SK-N-SH (cell line): ENCODE measurements at regions not wholly inside any gene's neighbourhood (a gene's known extent, or its start where the extent isn't known, plus 50 kb on each side); places are given as distances from the start of the nearest gene placed in this dataset.

Experiments used
- CTCF ChIP-seq: fragments of 200-600 bp; sonication (generic); IDR thresholded peaks from 2 replicates; pipeline ENCODE4 v1.6.1; 2017; ENCODE audit warnings: antibody characterized with exemption, mild to moderate bottlenecking, moderate library complexity
- EP300 ChIP-seq, 2 experiments: IDR thresholded peaks; 2 replicates each; pipeline versions ENCODE4 v1.4.0 to v1.6.1; 2012; ENCODE audit warnings: borderline replicate concordance in 1 of 2, low read depth in 1 of 2, low read length in 1 of 2
- NFIC ChIP-seq: IDR thresholded peaks from 2 replicates; pipeline ENCODE4 v1.4.0; 2012; ENCODE audit warnings: borderline replicate concordance
- REST ChIP-seq: IDR thresholded peaks from 2 replicates; pipeline ENCODE4 v1.6.1; 2012; ENCODE audit warnings: mild to moderate bottlenecking, low read depth, low read length, moderate library complexity
- ZBTB33 ChIP-seq: IDR thresholded peaks from 2 replicates; pipeline ENCODE4 v1.4.0; 2012; ENCODE audit warnings: low read depth, borderline replicate concordance

- TF ChIP-seq NFIC (no peak), ZBTB33 (no peak), CTCF (no peak), REST (no peak), EP300 (IDR thresholded peaks at IDR 0.05; ENCODE audit: borderline replicate concordance in 1 of 2, low read depth in 1 of 2, low read length in 1 of 2) (no peak)
Observed at GRCh38 chr6:25005010-25005409, 69.2 kb upstream of the RIPOR2 start.
